Endothelial cell of umbilical vein (primary cell): ENCODE measurements at regions not wholly inside any gene's neighbourhood (a gene's known extent, or its start where the extent isn't known, plus 50 kb on each side); places are given as distances from the start of the nearest gene placed in this dataset.

Experiments used
- BruUV-seq: library from RNA; stranded (reverse); fragments of 400-500 nt; replicated peaks from 2 replicates; lab custom pipeline; 2021; lab: Mats Ljungman, UMichigan
- CTCF ChIA-PET: fragments of 300-600, 350-600 bp; sonication (Branson Sonifier 250); formaldehyde crosslinking; loops from one replicate; lab custom pipeline; 2021; ENCODE audit warnings: antibody characterized with exemption, inconsistent platforms; lab: Charles Lee
- POLR2A ChIA-PET: fragments of 300-600, 350-600 bp; sonication (Branson Sonifier 250); formaldehyde crosslinking; loops from one replicate; lab custom pipeline; 2021; ENCODE audit warnings: antibody characterized with exemption, inconsistent platforms; lab: Charles Lee
- DNase-seq: peaks from one replicate; pipeline ENCODE4 v3.0.0-alpha.2; 2011; ENCODE audit warnings: low read depth, low spot score
- FAIRE-seq: peaks from 2 replicates; lab custom pipeline; 2011; peaks lifted over from hg19 to GRCh38; lab: Jason Lieb, UNC
- H2AFZ ChIP-seq: 2 replicates; pipeline ENCODE4 v1.6.0; 2012; ENCODE audit warnings: low read depth, low read length, control low read depth, inconsistent platforms
- H3K27ac ChIP-seq: 2 replicates; pipeline ENCODE4 v1.5.1; 2011; ENCODE audit warnings: low read depth, mild to moderate bottlenecking, control low read depth, low read length, moderate library complexity; ENCODE audit not compliant: insufficient read depth
- H3K27me3 ChIP-seq, 2 experiments: 2 replicates each; pipeline versions ENCODE4 v1.6.0 to v1.6.1; 2011; ENCODE audit warnings: low read length in 2 of 2, mixed read lengths in 1 of 2; ENCODE audit not compliant: control insufficient read depth in 2 of 2, insufficient read depth in 2 of 2
- H3K36me3 ChIP-seq, 2 experiments: 2 replicates in 1 of 2; 3 replicates in 1 of 2; pipeline ENCODE4 v1.5.1; 2011; ENCODE audit warnings: low read length in 2 of 2, mild to moderate bottlenecking in 1 of 2, moderate library complexity in 1 of 2; ENCODE audit not compliant: control insufficient read depth in 2 of 2, insufficient read depth in 2 of 2; ENCODE audit errors: extremely low read depth in 1 of 2
- H3K4me1 ChIP-seq: 3 replicates; pipeline ENCODE4 v1.5.1; 2011; ENCODE audit warnings: mild to moderate bottlenecking, low read length; ENCODE audit not compliant: control insufficient read depth, insufficient read depth; ENCODE audit errors: extremely low read depth
- H3K4me2 ChIP-seq: 2 replicates; pipeline ENCODE4 v1.6.1; 2011; ENCODE audit warnings: low read length, control low read depth, mixed read lengths; ENCODE audit not compliant: insufficient read depth
- H3K4me3 ChIP-seq, 3 experiments: fragments of 200-600 bp in 1 of 3; sonication (generic), shearing (Covaris generic) in 1 of 3; replicated peaks in 1 of 3; 2 replicates each; pipeline ENCODE4 v1.5.1; 2011 to 2016; ENCODE audit warnings: control low read depth in 3 of 3, low read length in 3 of 3, mild to moderate bottlenecking in 2 of 3, inconsistent platforms in 1 of 3, low read depth in 1 of 3, moderate library complexity in 1 of 3; ENCODE audit not compliant: insufficient read depth in 1 of 3
- H3K79me2 ChIP-seq: 2 replicates; pipeline ENCODE4 v1.6.0; 2012; ENCODE audit warnings: low read length, inconsistent platforms; ENCODE audit not compliant: control insufficient read depth, insufficient read depth
- H3K9ac ChIP-seq: replicated peaks from 2 replicates; pipeline ENCODE3; 2011; ENCODE audit warnings: low read length, control low read depth; ENCODE audit not compliant: insufficient read depth; ENCODE audit errors: extremely low read depth
- H3K9me1 ChIP-seq: replicated peaks from 3 replicates; pipeline ENCODE4 v1.6.0; 2011; ENCODE audit warnings: mild to moderate bottlenecking, low read length; ENCODE audit not compliant: control insufficient read depth, insufficient read depth; ENCODE audit errors: extremely low read depth
- H3K9me3 ChIP-seq: replicated peaks from 2 replicates; pipeline ENCODE4 v1.5.1; 2012; ENCODE audit warnings: low read length, inconsistent platforms; ENCODE audit not compliant: control insufficient read depth, insufficient read depth
- H4K20me1 ChIP-seq: replicated peaks from 2 replicates; pipeline ENCODE3; 2011; ENCODE audit warnings: mild to moderate bottlenecking, low read length; ENCODE audit not compliant: control insufficient read depth, insufficient read depth; ENCODE audit errors: extremely low read depth
- EZH2 ChIP-seq: IDR thresholded peaks from 2 replicates; pipeline ENCODE4 v1.6.1; 2012; ENCODE audit warnings: borderline replicate concordance, low read depth, mild to moderate bottlenecking, moderate library complexity, low read length, inconsistent platforms; ENCODE audit not compliant: severe bottlenecking
- FOS ChIP-seq: IDR thresholded peaks from 2 replicates; pipeline ENCODE4 v1.6.1; 2011; ENCODE audit warnings: mild to moderate bottlenecking, low read length, moderate library complexity, borderline replicate concordance; ENCODE audit not compliant: insufficient read depth
- GATA2 ChIP-seq: IDR thresholded peaks from 2 replicates; pipeline ENCODE4 v1.7.0; 2011; ENCODE audit warnings: low read depth, mild to moderate bottlenecking, moderate library complexity, mixed read lengths, low read length; ENCODE audit not compliant: insufficient read length, insufficient read depth
- JUN ChIP-seq: IDR thresholded peaks from 2 replicates; pipeline ENCODE4 v1.6.1; 2011; ENCODE audit warnings: borderline replicate concordance, low read depth; ENCODE audit not compliant: insufficient read length, insufficient read depth
- MYC ChIP-seq: IDR thresholded peaks from one replicate; pipeline ENCODE4 v1.6.1; 2011; ENCODE audit warnings: mild to moderate bottlenecking, low read depth, low read length
- POLR2A ChIP-seq: IDR thresholded peaks from 2 replicates; pipeline ENCODE4 v1.6.1; 2012; ENCODE audit warnings: low read depth, mild to moderate bottlenecking, control low read depth, low read length
- POLR2AphosphoS5 ChIP-seq: IDR thresholded peaks from 2 replicates; pipeline ENCODE4 v1.6.1; 2012; ENCODE audit warnings: low read depth, mild to moderate bottlenecking, control low read depth, low read length, moderate library complexity; ENCODE audit not compliant: insufficient read depth
- dilution Hi-C: fragments of 300-500 bp; cut with MboI; formaldehyde crosslinking; loops from one replicate; pipeline ENCODE4 v1.15.0; 2019; ENCODE audit warnings: low sequenced_read_pairs; ENCODE audit not compliant: extremely low pct_ligation_motif_present
- intact Hi-C: fragments of 100-400 bp; cut with micrococcal nuclease; formaldehyde crosslinking; loops from one replicate; pipeline ENCODE4 v1.10.0; 2022
- TF ChIP-seq, protein P1 (sequence below), 2 donors: IDR thresholded peaks; 1 replicate in 1 of 2; 2 replicates in 1 of 2; pipeline ENCODE4 v1.5.1; 2011; ENCODE audit warnings: low read length in 2 of 2, mild to moderate bottlenecking in 2 of 2, moderate library complexity in 2 of 2, control low read depth in 1 of 2, inconsistent platforms in 1 of 2, low read depth in 1 of 2; ENCODE audit not compliant: insufficient read depth in 1 of 2; ENCODE audit errors: extremely low read depth in 1 of 2
- TF ChIP-seq, protein P2 (sequence below): IDR thresholded peaks from 2 replicates; pipeline ENCODE4 v1.6.1; 2011; ENCODE audit not compliant: insufficient read depth, insufficient read length

DNA sequence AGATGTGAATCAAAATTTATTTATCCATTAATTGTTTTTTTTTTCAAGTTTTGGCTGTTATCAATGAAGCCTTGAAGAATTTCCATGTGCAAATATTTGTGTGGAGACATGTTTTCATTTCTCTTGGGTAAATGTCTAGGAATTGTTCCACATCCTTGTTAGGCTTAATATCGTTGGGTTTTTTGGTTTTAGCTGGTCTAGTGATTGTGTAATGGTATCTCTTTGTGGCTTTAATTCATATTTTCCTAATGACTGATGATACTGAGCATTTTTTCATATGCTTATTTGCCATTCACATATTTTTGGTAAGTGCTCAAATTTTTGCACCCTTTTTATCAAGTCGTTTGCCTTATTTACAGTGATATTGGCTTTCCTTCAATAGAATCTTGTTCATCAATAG lies 250.3 kb upstream of the EPHA4 start:
- no peaks in the 10 kb centered on the region for H3K9me3 ChIP-seq
- H3K79me2 ChIP-seq, result no peaks in the 10 kb centered on the region
- POLR2A ChIA-PET, result no interaction called here
- no peaks in the 10 kb centered on the region for H3K4me1 ChIP-seq
- DNase-seq (no peak), FAIRE-seq (no peak)
- intact Hi-C loops (no loop called here), dilution Hi-C loops (no loop called here)
- H3K4me2 ChIP-seq, result no peak overlapping the region
- no peaks in the 10 kb centered on the region for H3K36me3 ChIP-seq
- TF ChIP-seq, protein P1, sequence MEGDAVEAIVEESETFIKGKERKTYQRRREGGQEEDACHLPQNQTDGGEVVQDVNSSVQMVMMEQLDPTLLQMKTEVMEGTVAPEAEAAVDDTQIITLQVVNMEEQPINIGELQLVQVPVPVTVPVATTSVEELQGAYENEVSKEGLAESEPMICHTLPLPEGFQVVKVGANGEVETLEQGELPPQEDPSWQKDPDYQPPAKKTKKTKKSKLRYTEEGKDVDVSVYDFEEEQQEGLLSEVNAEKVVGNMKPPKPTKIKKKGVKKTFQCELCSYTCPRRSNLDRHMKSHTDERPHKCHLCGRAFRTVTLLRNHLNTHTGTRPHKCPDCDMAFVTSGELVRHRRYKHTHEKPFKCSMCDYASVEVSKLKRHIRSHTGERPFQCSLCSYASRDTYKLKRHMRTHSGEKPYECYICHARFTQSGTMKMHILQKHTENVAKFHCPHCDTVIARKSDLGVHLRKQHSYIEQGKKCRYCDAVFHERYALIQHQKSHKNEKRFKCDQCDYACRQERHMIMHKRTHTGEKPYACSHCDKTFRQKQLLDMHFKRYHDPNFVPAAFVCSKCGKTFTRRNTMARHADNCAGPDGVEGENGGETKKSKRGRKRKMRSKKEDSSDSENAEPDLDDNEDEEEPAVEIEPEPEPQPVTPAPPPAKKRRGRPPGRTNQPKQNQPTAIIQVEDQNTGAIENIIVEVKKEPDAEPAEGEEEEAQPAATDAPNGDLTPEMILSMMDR (IDR thresholded peaks at IDR 0.05; ENCODE audit: extremely low read depth in 1 of 2, insufficient read depth in 1 of 2, low read depth in 1 of 2, low read length in 2 of 2), result no peak
- no peak for TF ChIP-seq FOS
- no peak for TF ChIP-seq JUN
- no peak for TF ChIP-seq POLR2A
- TF ChIP-seq EZH2, result no peak
- no peak for TF ChIP-seq POLR2AphosphoS5
- TF ChIP-seq, protein P2, sequence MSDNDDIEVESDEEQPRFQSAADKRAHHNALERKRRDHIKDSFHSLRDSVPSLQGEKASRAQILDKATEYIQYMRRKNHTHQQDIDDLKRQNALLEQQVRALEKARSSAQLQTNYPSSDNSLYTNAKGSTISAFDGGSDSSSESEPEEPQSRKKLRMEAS, result no peak
- no peak for TF ChIP-seq GATA2
- TF ChIP-seq MYC, result no peak
- no peaks in the 10 kb centered on the region for H3K9me1 ChIP-seq
- no peak overlapping the region for H3K4me3 ChIP-seq
- CTCF ChIA-PET, result no interaction called here
- no peaks in the 10 kb centered on the region for H3K27me3 ChIP-seq
- H3K27ac ChIP-seq, result no peak overlapping the region
- H4K20me1 ChIP-seq, result no peaks in the 10 kb centered on the region
- H2AFZ ChIP-seq, result no peak overlapping the region
- no TSS peak for BruUV-seq
- H3K9ac ChIP-seq, result no peak overlapping the region
